KMS-11 (cell line): ENCODE measurements at regions not wholly inside any gene's neighbourhood (a gene's known extent, or its start where the extent isn't known, plus 50 kb on each side); places are given as distances from the start of the nearest gene placed in this dataset.
"Not testable (repeated sequence)": the region's sequence is repeated elsewhere in the genome, so short reads cannot be mapped to it uniquely, and the experiment has no call there.

Source experiments
- H2AFZ ChIP-seq: fragments of 200-600 bp; sonication (generic); 2 replicates; pipeline ENCODE4 v1.6.1; 2016; ENCODE audit warnings: antibody characterized with exemption, mixed run types, low read depth
- H3K27ac ChIP-seq: fragments of 200-600 bp; sonication (generic); 2 replicates; pipeline ENCODE4 v1.6.1; 2016; ENCODE audit warnings: mild to moderate bottlenecking, mixed run types
- H3K27me3 ChIP-seq: fragments of 200-600 bp; sonication (generic); 2 replicates; pipeline ENCODE4 v1.6.1; 2017; ENCODE audit warnings: mild to moderate bottlenecking, low read depth, mixed run types, moderate library complexity; ENCODE audit not compliant: insufficient read depth
- H3K36me3 ChIP-seq: fragments of 200-600 bp; sonication (generic); 2 replicates; pipeline ENCODE4 v1.6.1; 2017; ENCODE audit warnings: mild to moderate bottlenecking, mixed run types; ENCODE audit not compliant: insufficient read depth
- H3K4me1 ChIP-seq: fragments of 200-600 bp; sonication (generic); 2 replicates; pipeline ENCODE4 v1.6.1; 2016; ENCODE audit warnings: mild to moderate bottlenecking, low read depth, mixed run types; ENCODE audit not compliant: poor library complexity, severe bottlenecking
- H3K4me2 ChIP-seq: fragments of 200-600 bp; sonication (generic); 2 replicates; pipeline ENCODE4 v1.7.0; 2016; ENCODE audit warnings: mild to moderate bottlenecking, mixed run types
- H3K4me3 ChIP-seq: fragments of 200-600 bp; sonication (generic); IDR thresholded peaks from 2 replicates; pipeline ENCODE4 v1.6.1; 2017; ENCODE audit warnings: low read depth, low read length, mixed read lengths; ENCODE audit not compliant: insufficient read depth
- H3K79me2 ChIP-seq: fragments of 200-600 bp; sonication (generic); 2 replicates; pipeline ENCODE4 v1.6.1; 2016; ENCODE audit warnings: low read depth, mixed run types; ENCODE audit not compliant: insufficient read depth
- H3K9ac ChIP-seq: fragments of 200-600 bp; sonication (generic); 2 replicates; pipeline ENCODE4 v1.6.1; 2016; ENCODE audit warnings: mild to moderate bottlenecking, mixed run types
- H4K20me1 ChIP-seq: fragments of 200-600 bp; sonication (generic); 2 replicates; pipeline ENCODE4 v1.6.1; 2016; ENCODE audit warnings: mild to moderate bottlenecking, mixed run types; ENCODE audit not compliant: insufficient read depth
- CTCF ChIP-seq: fragments of 200-600 bp; sonication (generic); conservative IDR thresholded peaks from 2 replicates; pipeline ENCODE4 v1.6.1; 2017; ENCODE audit warnings: low read depth, mild to moderate bottlenecking, antibody characterized with exemption, low read length, moderate library complexity, mixed read lengths

GRCh38 chrX:78822157-78822690 is 74.7 kb downstream of the LPAR4 start:
- TF ChIP-seq CTCF = no peak
- Histone ChIP-seq H3K9ac (no peak overlapping the region), H3K27me3 (no peaks in the 10 kb centered on the region), H3K79me2 (no peaks in the 10 kb centered on the region), H3K4me1 (no peaks in the 10 kb centered on the region), H3K4me2 (no peak overlapping the region), H3K4me3 (no peak overlapping the region), H4K20me1 (no peaks in the 10 kb centered on the region), H2AFZ (no peak overlapping the region), H3K27ac (no peak overlapping the region), H3K36me3 (no peaks in the 10 kb centered on the region)

GRCh38 chrX:78831523-78831922 is 84.0 kb downstream of the LPAR4 start:
- Histone ChIP-seq H3K4me1 (no peaks in the 10 kb centered on the region), H3K4me2 (no peak overlapping the region), H4K20me1 (no peaks in the 10 kb centered on the region), H3K79me2 (no peaks in the 10 kb centered on the region), H3K36me3 (no peaks in the 10 kb centered on the region), H3K27me3 (no peaks in the 10 kb centered on the region), H3K27ac (no peak overlapping the region), H3K4me3 (no peak overlapping the region), H2AFZ (no peak overlapping the region), H3K9ac (no peak overlapping the region)
- no peak for TF ChIP-seq CTCF

- Histone ChIP-seq H3K79me2 (no peaks in the 10 kb centered on the region), H3K27ac (no peak overlapping the region), H3K36me3 (no peaks in the 10 kb centered on the region), H3K9ac (no peak overlapping the region), H3K4me2 (no peak overlapping the region), H4K20me1 (no peaks in the 10 kb centered on the region), H2AFZ (no peak overlapping the region), H3K4me1 (no peaks in the 10 kb centered on the region), H3K27me3 (no peaks in the 10 kb centered on the region), H3K4me3 (no peak overlapping the region)
- no peak for TF ChIP-seq CTCF
Measured at GRCh38 chrX:78838709-78839108, 91.2 kb downstream of the LPAR4 start.

DNA sequence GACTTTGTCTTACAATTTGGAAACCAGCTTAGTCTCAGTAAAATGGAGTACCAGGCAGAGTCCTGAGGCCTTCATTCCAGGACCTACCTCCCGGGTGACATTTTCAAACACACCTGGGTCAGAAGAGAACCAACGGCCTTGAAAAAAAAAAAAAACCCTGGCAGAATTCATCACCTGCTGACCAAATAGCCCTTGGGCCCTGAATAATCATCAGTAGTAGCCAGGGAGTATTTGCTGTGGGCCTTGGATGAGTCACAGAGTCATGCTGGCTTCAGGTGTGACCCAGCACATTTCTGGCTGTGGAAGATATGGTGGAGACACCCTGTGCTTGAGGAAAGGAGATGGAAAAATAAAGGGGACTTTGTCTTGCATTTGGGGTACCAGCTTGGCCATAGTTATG is 92.2 kb downstream of the LPAR4 start:
- no peak overlapping the region for H3K4me3 ChIP-seq
- no peak overlapping the region for H2AFZ ChIP-seq
- no peak for TF ChIP-seq CTCF
- no peak overlapping the region for H3K9ac ChIP-seq
- no peak overlapping the region for H3K27ac ChIP-seq
- no peaks in the 10 kb centered on the region for H3K27me3 ChIP-seq
- no peaks in the 10 kb centered on the region for H4K20me1 ChIP-seq
- H3K36me3 ChIP-seq = no peaks in the 10 kb centered on the region
- H3K79me2 ChIP-seq = no peaks in the 10 kb centered on the region
- no peaks in the 10 kb centered on the region for H3K4me1 ChIP-seq
- H3K4me2 ChIP-seq = no peak overlapping the region

- not testable (repeated sequence) for H3K27me3 ChIP-seq, H3K4me3 ChIP-seq, H3K4me1 ChIP-seq, H3K36me3 ChIP-seq, H3K27ac ChIP-seq, H3K9ac ChIP-seq, H3K79me2 ChIP-seq, H2AFZ ChIP-seq, H4K20me1 ChIP-seq, H3K4me2 ChIP-seq
Measured at GRCh38 chrX:78844218-78844617, 96.7 kb downstream of the LPAR4 start.

GRCh38 chrX:78881248-78881647 is 63.9 kb upstream of the P2RY10 start:
- not testable (repeated sequence) for H3K27me3 ChIP-seq, H3K79me2 ChIP-seq, H2AFZ ChIP-seq, H3K9ac ChIP-seq, H3K27ac ChIP-seq, H3K4me2 ChIP-seq, H3K36me3 ChIP-seq, H3K4me1 ChIP-seq, H3K4me3 ChIP-seq, H4K20me1 ChIP-seq
